Osteoblast (primary cell): ENCODE measurements at regions not wholly inside any gene's neighbourhood (a gene's known extent, or its start where the extent isn't known, plus 50 kb on each side); places are given as distances from the start of the nearest gene placed in this dataset.

Source experiments
- DNase-seq: peaks from one replicate; pipeline ENCODE4 v3.0.0; 2011; ENCODE audit warnings: low spot score, mixed read lengths; ENCODE audit not compliant: insufficient read length; ENCODE audit errors: missing footprints
- H2AFZ ChIP-seq: 2 replicates; pipeline ENCODE4 v1.6.0; 2011; ENCODE audit warnings: mild to moderate bottlenecking, low read length
- H3K27ac ChIP-seq: 2 replicates; pipeline ENCODE4 v1.5.1; 2011; ENCODE audit warnings: mild to moderate bottlenecking, low read depth, low read length, moderate library complexity
- H3K27me3 ChIP-seq: 2 replicates; pipeline ENCODE4 v1.6.0; 2012; ENCODE audit warnings: mild to moderate bottlenecking, control low read depth, inconsistent platforms, low read length, moderate library complexity; ENCODE audit not compliant: insufficient read depth
- H3K36me3 ChIP-seq: 2 replicates; pipeline ENCODE4 v1.5.1; 2011; ENCODE audit warnings: mild to moderate bottlenecking, low read length, control low read depth, moderate library complexity; ENCODE audit not compliant: insufficient read depth
- H3K4me1 ChIP-seq: 2 replicates; pipeline ENCODE4 v1.5.1; 2011; ENCODE audit warnings: mild to moderate bottlenecking, low read length, control low read depth, moderate library complexity; ENCODE audit not compliant: insufficient read depth
- H3K4me2 ChIP-seq: 2 replicates; pipeline ENCODE4 v1.6.0; 2011; ENCODE audit warnings: mild to moderate bottlenecking, low read length; ENCODE audit not compliant: insufficient read depth
- H3K4me3 ChIP-seq: fragments of 200-600 bp; sonication (generic); 3 replicates; pipeline ENCODE4 v1.5.1; 2012; ENCODE audit warnings: mild to moderate bottlenecking, low read length, inconsistent platforms; ENCODE audit not compliant: insufficient read depth
- H3K79me2 ChIP-seq: 2 replicates; pipeline ENCODE4 v1.6.0; 2012; ENCODE audit warnings: mild to moderate bottlenecking, low read length, control low read depth, inconsistent platforms; ENCODE audit not compliant: insufficient read depth
- H3K9me3 ChIP-seq: 2 replicates; pipeline ENCODE4 v1.5.1; 2011; ENCODE audit warnings: low read depth, low read length, control low read depth
- H4K20me1 ChIP-seq: 2 replicates; pipeline ENCODE4 v1.6.0; 2012; ENCODE audit warnings: mild to moderate bottlenecking, low read length, control low read depth; ENCODE audit not compliant: insufficient read depth
- CTCF ChIP-seq: IDR thresholded peaks from 2 replicates; pipeline ENCODE4 v1.5.1; 2011; ENCODE audit warnings: mild to moderate bottlenecking, low read depth, low read length, moderate library complexity; ENCODE audit errors: extremely low read depth

DNA sequence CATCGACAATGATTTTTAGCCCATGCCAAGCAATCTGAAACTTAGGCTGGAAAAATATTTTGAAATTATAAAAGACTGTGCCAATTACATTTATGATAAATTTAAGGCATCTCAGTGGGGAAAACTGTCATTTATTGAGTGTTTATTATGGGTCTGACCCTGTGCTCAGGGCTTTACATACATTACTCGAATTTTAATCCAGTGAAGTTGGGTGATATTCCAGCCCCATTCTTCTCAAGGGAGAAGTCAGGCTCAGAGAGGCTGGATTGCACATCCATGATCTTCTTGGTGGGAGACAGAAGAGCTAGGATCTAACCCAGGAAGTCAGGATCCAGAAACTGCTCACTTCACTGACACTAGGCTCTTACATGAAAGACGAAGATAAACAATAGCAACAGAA lies 260.8 kb downstream of the QDPR start:
- no peaks in the 10 kb centered on the region for H3K9me3 ChIP-seq
- no peak for TF ChIP-seq CTCF
- no peak overlapping the region for H3K4me3 ChIP-seq
- no peaks in the 10 kb centered on the region for H3K36me3 ChIP-seq
- no peak overlapping the region for H3K4me2 ChIP-seq
- H3K27me3 ChIP-seq: no peaks in the 10 kb centered on the region
- H3K27ac ChIP-seq: no peak overlapping the region
- DNase-seq: no peak
- no peaks in the 10 kb centered on the region for H4K20me1 ChIP-seq
- no peaks in the 10 kb centered on the region for H3K4me1 ChIP-seq
- no peak overlapping the region for H2AFZ ChIP-seq
- no peaks in the 10 kb centered on the region for H3K79me2 ChIP-seq

- H3K4me2 ChIP-seq: no peak overlapping the region
- no peaks in the 10 kb centered on the region for H3K9me3 ChIP-seq
- no peaks in the 10 kb centered on the region for H3K79me2 ChIP-seq
- H3K27ac ChIP-seq: no peak overlapping the region
- DNase-seq: no peak
- TF ChIP-seq CTCF: no peak
- no peaks in the 10 kb centered on the region for H3K27me3 ChIP-seq
- H3K4me3 ChIP-seq: no peak overlapping the region
- H3K4me1 ChIP-seq: no peaks in the 10 kb centered on the region
- no peaks in the 10 kb centered on the region for H4K20me1 ChIP-seq
- H2AFZ ChIP-seq: no peak overlapping the region
- no peaks in the 10 kb centered on the region for H3K36me3 ChIP-seq
Observed at GRCh38 chr4:17250591-17250990, 261.3 kb downstream of the QDPR start.

GRCh38 chr4:17246656-17247055 lies 265.2 kb downstream of the QDPR start:
- Histone ChIP-seq H3K4me3 (no peak overlapping the region), H3K27ac (no peak overlapping the region), H4K20me1 (no peaks in the 10 kb centered on the region), H2AFZ (no peak overlapping the region), H3K36me3 (no peaks in the 10 kb centered on the region), H3K4me2 (no peak overlapping the region), H3K9me3 (no peaks in the 10 kb centered on the region), H3K27me3 (no peaks in the 10 kb centered on the region), H3K79me2 (no peaks in the 10 kb centered on the region), H3K4me1 (no peaks in the 10 kb centered on the region)
- no peak for DNase-seq
- TF ChIP-seq CTCF: no peak

GRCh38 chr4:17241835-17242234 lies 270.1 kb downstream of the QDPR start:
- Histone ChIP-seq H3K9me3 (no peaks in the 10 kb centered on the region), H3K4me2 (no peak overlapping the region), H3K4me1 (peaks cover 11% of the 10 kb centered on the region), H3K27ac (no peak overlapping the region), H3K79me2 (no peaks in the 10 kb centered on the region), H4K20me1 (no peaks in the 10 kb centered on the region), H3K4me3 (no peak overlapping the region), H3K36me3 (no peaks in the 10 kb centered on the region), H2AFZ (no peak overlapping the region), H3K27me3 (no peaks in the 10 kb centered on the region)
- TF ChIP-seq CTCF: no peak
- no peak for DNase-seq
